ENCODE measurements at regions not wholly inside any gene's neighbourhood (a gene's known extent, or its start where the extent isn't known, plus 50 kb on each side); places are given as distances from the start of the nearest gene placed in this dataset.

DNA sequence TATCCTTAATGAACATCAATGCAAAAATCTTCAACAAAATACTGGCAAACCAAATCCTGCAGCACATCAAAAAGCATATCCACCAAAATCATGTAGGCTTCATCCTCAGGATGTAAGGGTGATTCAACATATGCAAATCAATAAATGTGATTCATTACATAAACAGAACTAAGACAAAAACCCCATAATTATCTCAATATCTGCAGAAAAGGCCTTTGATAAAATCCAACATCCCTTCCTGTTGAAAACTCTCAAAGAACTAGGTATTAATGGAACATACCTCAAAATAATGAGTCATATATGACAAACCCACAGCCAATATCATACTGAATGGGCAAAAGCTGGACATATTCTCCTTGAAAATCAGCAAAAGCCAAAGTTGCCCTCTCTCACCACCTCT is 54.6 kb upstream of the DEPDC1 start:
- Histone ChIP-seq H3K9ac (ENCODE audit: low read length) (no peak overlapping the region), H3K27me3 (replicated peaks; ENCODE audit: insufficient read depth, low read length) (no peaks in the 10 kb centered on the region), H3K27ac (ENCODE audit: low read length) (no peak overlapping the region), H2AFZ (ENCODE audit: low read length) (no peak overlapping the region), H3K4me3 (ENCODE audit: low read length) (no peak overlapping the region), H4K20me1 (ENCODE audit: insufficient read depth, low read length) (no peaks in the 10 kb centered on the region), H3K9me2 (replicated peaks; ENCODE audit: insufficient read depth, low read length) (no peaks in the 10 kb centered on the region), H3K79me2 (ENCODE audit: low read length) (no peaks in the 10 kb centered on the region), H3K36me3 (replicated peaks; ENCODE audit: insufficient read depth, low read length) (no peaks in the 10 kb centered on the region), H3F3A (ENCODE audit: insufficient read depth, low read length) (no peaks in the 10 kb centered on the region), H3K9me3 (replicated peaks; ENCODE audit: insufficient read depth, low read length) (no peaks in the 10 kb centered on the region), H3K4me2 (ENCODE audit: low read depth, low read length) (no peak overlapping the region), H3K4me1 (ENCODE audit: low read length) (no peaks in the 10 kb centered on the region)
- DNase-seq: no peak
- TF ChIP-seq, protein P1, sequence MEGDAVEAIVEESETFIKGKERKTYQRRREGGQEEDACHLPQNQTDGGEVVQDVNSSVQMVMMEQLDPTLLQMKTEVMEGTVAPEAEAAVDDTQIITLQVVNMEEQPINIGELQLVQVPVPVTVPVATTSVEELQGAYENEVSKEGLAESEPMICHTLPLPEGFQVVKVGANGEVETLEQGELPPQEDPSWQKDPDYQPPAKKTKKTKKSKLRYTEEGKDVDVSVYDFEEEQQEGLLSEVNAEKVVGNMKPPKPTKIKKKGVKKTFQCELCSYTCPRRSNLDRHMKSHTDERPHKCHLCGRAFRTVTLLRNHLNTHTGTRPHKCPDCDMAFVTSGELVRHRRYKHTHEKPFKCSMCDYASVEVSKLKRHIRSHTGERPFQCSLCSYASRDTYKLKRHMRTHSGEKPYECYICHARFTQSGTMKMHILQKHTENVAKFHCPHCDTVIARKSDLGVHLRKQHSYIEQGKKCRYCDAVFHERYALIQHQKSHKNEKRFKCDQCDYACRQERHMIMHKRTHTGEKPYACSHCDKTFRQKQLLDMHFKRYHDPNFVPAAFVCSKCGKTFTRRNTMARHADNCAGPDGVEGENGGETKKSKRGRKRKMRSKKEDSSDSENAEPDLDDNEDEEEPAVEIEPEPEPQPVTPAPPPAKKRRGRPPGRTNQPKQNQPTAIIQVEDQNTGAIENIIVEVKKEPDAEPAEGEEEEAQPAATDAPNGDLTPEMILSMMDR (IDR thresholded peaks at IDR 0.05; ENCODE audit: low read length): no peak
- TF ChIP-seq EZH2 (optimal IDR thresholded peaks at IDR 0.05; ENCODE audit: low read depth, low read length): no peak
- TF ChIP-seq EZH2phosphoT487 (IDR thresholded peaks at IDR 0.05; ENCODE audit: low read length): no peak

DNA sequence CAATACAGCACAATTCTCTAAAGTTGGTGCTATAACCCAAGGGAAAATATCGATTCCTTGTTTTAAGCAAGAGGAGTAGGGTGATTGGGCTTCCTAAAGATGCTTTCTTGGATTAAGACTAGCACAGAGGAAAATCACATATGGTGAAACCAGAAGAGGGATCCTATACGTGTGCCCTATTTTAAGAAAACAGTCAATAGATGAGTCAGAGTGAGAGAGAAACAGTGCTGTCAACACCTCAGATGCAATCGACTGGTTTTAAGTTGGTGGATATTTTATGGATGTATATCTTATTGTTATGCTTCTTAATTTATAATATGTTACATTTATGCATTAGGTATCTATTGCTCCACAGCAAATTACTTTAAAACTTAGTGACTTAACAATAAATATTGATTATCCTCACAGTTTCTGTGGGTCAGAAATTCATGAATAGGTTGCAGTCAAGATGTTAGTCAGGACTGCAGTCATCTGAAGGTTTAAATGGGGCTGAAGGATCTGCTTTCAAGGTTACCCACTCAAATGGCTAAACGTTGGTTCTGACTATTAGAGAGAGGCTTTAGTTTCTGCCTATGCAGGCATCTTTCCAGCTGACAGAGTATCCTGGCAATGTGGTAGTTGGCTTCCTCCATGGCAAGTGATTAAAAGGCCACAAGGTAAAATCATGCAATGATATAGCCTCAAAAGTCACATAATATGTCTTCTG is 61.6 kb upstream of the DEPDC1 start:
- Histone ChIP-seq H3F3A (ENCODE audit: insufficient read depth, low read length) (no peaks in the 10 kb centered on the region), H3K4me1 (ENCODE audit: low read length) (no peaks in the 10 kb centered on the region; the same call in 1 of the 2 replicates), H4K20me1 (ENCODE audit: insufficient read depth, low read length) (no peaks in the 10 kb centered on the region), H3K9me3 (replicated peaks; ENCODE audit: insufficient read depth, low read length) (no peaks in the 10 kb centered on the region; the same call in 1 of the 2 replicates), H2AFZ (ENCODE audit: low read length) (no peak overlapping the region), H3K27ac (ENCODE audit: low read length) (no peak overlapping the region), H3K27me3 (replicated peaks; ENCODE audit: insufficient read depth, low read length) (no peaks in the 10 kb centered on the region), H3K79me2 (ENCODE audit: low read length) (no peaks in the 10 kb centered on the region), H3K36me3 (replicated peaks; ENCODE audit: insufficient read depth, low read length) (no peaks in the 10 kb centered on the region), H3K9ac (ENCODE audit: low read length) (no peak overlapping the region), H3K4me3 (ENCODE audit: low read length) (no peak overlapping the region), H3K9me2 (replicated peaks; ENCODE audit: insufficient read depth, low read length) (no peaks in the 10 kb centered on the region), H3K4me2 (ENCODE audit: low read depth, low read length) (no peak overlapping the region)
- TF ChIP-seq, protein P1 (IDR thresholded peaks at IDR 0.05; ENCODE audit: low read length): no peak
- no peak for TF ChIP-seq EZH2phosphoT487 (IDR thresholded peaks at IDR 0.05; ENCODE audit: low read length)
- TF ChIP-seq EZH2 (optimal IDR thresholded peaks at IDR 0.05; ENCODE audit: low read depth, low read length): no peak
- DNase-seq: no peak

DNA sequence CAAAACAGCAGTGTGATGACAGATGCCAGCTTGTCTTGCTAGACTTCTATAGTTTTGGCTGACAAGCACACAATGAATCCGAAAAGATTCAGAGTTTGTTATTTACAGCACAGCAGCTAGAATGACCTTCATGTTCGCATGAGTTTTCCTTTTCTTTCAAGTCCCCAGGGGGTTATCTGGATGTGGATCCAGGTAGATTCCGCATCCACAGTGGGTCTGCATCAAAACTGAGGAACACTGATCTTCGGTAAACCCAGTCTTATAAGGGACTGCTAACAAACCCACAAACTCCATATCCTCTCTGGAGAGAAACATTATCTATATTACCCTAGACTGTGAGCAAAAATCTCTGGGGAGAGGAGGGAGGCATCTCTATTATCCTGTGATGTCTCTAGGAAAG is 69.0 kb upstream of the DEPDC1 start:
- DNase-seq: no peak
- no peak overlapping the region for H3K4me2 ChIP-seq (ENCODE audit: low read depth, low read length)
- TF ChIP-seq, protein P1 (IDR thresholded peaks at IDR 0.05; ENCODE audit: low read length): no peak
- TF ChIP-seq EZH2phosphoT487 (IDR thresholded peaks at IDR 0.05; ENCODE audit: low read length): no peak
- TF ChIP-seq EZH2 (optimal IDR thresholded peaks at IDR 0.05; ENCODE audit: low read depth, low read length): no peak
- no peaks in the 10 kb centered on the region for H3K9me2 ChIP-seq (replicated peaks; ENCODE audit: insufficient read depth, low read length)
- no peaks in the 10 kb centered on the region for H4K20me1 ChIP-seq (ENCODE audit: insufficient read depth, low read length)
- H3K4me1 ChIP-seq (ENCODE audit: low read length): no peaks in the 10 kb centered on the region
- no peaks in the 10 kb centered on the region for H3F3A ChIP-seq (ENCODE audit: insufficient read depth, low read length)
- H3K9me3 ChIP-seq (replicated peaks; ENCODE audit: insufficient read depth, low read length): no peaks in the 10 kb centered on the region
- no peaks in the 10 kb centered on the region for H3K79me2 ChIP-seq (ENCODE audit: low read length)
- no peak overlapping the region for H2AFZ ChIP-seq (ENCODE audit: low read length)
- no peak overlapping the region for H3K9ac ChIP-seq (ENCODE audit: low read length)
- H3K27ac ChIP-seq (ENCODE audit: low read length): no peak overlapping the region
- H3K27me3 ChIP-seq (replicated peaks; ENCODE audit: insufficient read depth, low read length): no peaks in the 10 kb centered on the region
- no peak overlapping the region for H3K4me3 ChIP-seq (ENCODE audit: low read length)
- H3K36me3 ChIP-seq (replicated peaks; ENCODE audit: insufficient read depth, low read length): no peaks in the 10 kb centered on the region

All from MM.1S (cell line).